ENCODE measurements at regions not wholly inside any gene's neighbourhood (a gene's known extent, or its start where the extent isn't known, plus 50 kb on each side); places are given as distances from the start of the nearest gene placed in this dataset.

DNA sequence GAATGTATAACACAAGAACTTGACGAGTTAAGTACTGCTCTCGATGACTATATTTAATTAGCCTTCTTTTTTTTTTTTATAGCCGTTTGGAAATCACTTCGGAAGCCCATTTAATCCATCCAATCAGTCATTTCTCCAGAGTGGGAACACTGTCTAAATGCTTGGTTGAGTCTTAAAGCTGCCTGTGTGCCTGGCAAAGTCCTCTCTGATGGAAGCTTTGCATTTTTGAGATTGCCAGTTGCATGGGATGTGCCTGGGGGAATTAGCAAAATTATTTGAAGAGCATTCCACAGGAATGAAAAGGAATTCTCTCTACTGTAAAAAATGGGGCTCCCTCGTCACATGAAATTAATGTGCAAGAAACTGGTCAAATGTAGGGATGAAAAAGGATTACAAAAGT is 398.8 kb upstream of the RPS6KA3 start:
- TF ChIP-seq, protein P1, sequence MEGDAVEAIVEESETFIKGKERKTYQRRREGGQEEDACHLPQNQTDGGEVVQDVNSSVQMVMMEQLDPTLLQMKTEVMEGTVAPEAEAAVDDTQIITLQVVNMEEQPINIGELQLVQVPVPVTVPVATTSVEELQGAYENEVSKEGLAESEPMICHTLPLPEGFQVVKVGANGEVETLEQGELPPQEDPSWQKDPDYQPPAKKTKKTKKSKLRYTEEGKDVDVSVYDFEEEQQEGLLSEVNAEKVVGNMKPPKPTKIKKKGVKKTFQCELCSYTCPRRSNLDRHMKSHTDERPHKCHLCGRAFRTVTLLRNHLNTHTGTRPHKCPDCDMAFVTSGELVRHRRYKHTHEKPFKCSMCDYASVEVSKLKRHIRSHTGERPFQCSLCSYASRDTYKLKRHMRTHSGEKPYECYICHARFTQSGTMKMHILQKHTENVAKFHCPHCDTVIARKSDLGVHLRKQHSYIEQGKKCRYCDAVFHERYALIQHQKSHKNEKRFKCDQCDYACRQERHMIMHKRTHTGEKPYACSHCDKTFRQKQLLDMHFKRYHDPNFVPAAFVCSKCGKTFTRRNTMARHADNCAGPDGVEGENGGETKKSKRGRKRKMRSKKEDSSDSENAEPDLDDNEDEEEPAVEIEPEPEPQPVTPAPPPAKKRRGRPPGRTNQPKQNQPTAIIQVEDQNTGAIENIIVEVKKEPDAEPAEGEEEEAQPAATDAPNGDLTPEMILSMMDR (IDR thresholded peaks at IDR 0.05; ENCODE audit: insufficient read depth in 1 of 2, low read depth in 1 of 2, low read length in 1 of 2, severe bottlenecking in 1 of 2, unreplicated experiment in 1 of 2) = no peak
- Histone ChIP-seq H3K4me3 (ENCODE audit: low read depth, low read length) (no peak overlapping the region), H3K36me3 (ENCODE audit: control insufficient read depth, insufficient read depth, low read length) (no peaks in the 10 kb centered on the region), H3K9me3 (no peaks in the 10 kb centered on the region), H3K27me3 (replicated peaks; ENCODE audit: control insufficient read depth, insufficient read depth, low read length) (no peaks in the 10 kb centered on the region), H3K4me1 (no peaks in the 10 kb centered on the region)
- BruUV-seq (replicated peaks) = no TSS peak
- ChIA-PET POLR2A (no interaction called here), CTCF (no interaction called here)
- DNase-seq = no peak
- H3K9me3 Mint-ChIP-seq (ENCODE audit: unreplicated experiment) = no peaks in the 10 kb centered on the region
- H3K4me3 Mint-ChIP-seq (ENCODE audit: unreplicated experiment) = no peak overlapping the region
- no peaks in the 10 kb centered on the region for H3K4me1 Mint-ChIP-seq (ENCODE audit: low read depth, unreplicated experiment)
- no peak overlapping the region for H3K27ac Mint-ChIP-seq (ENCODE audit: unreplicated experiment)
- no peaks in the 10 kb centered on the region for H3K36me3 Mint-ChIP-seq (ENCODE audit: insufficient read depth, unreplicated experiment)
- intact Hi-C loops (cut with micrococcal nuclease; ENCODE audit: unreplicated experiment) = no loop called here
- no peaks in the 10 kb centered on the region for H3K27me3 Mint-ChIP-seq (ENCODE audit: insufficient read depth, unreplicated experiment)

DNA sequence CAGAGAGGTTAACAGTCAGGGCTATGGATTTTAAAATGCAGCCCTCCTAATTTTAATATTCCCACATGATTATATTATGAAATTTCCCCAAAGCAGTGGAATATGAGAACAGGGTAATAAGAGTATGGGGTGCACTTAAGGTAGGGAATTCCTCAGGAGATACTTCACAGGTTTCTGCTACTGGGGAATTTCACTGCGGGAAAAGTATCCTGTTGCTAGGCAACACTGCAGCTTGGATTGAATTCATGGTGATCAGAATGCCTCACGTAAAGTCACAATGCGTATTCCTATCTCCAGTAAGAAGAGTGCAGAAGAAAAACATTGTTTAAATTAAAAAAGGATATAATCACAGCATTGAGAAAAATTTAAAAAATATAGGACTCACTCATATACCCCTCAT is 398.1 kb upstream of the RPS6KA3 start:
- ChIA-PET POLR2A (interaction anchor here (0.5 kb wide), 1 partner anchor 1025 kb away, joined by 3 read pairs; no protein-coding TSS in a partner anchor), CTCF (no interaction called here)
- Mint-ChIP-seq H3K36me3 (ENCODE audit: insufficient read depth, unreplicated experiment) (no peaks in the 10 kb centered on the region), H3K27ac (ENCODE audit: unreplicated experiment) (no peak overlapping the region), H3K4me3 (ENCODE audit: unreplicated experiment) (no peak overlapping the region), H3K4me1 (ENCODE audit: low read depth, unreplicated experiment) (no peaks in the 10 kb centered on the region), H3K27me3 (ENCODE audit: insufficient read depth, unreplicated experiment) (no peaks in the 10 kb centered on the region), H3K9me3 (ENCODE audit: unreplicated experiment) (no peaks in the 10 kb centered on the region)
- no peaks in the 10 kb centered on the region for H3K4me1 ChIP-seq
- H3K4me3 ChIP-seq (ENCODE audit: low read depth, low read length) = no peak overlapping the region
- H3K27me3 ChIP-seq (replicated peaks; ENCODE audit: control insufficient read depth, insufficient read depth, low read length) = no peaks in the 10 kb centered on the region
- no peak for DNase-seq
- TF ChIP-seq, protein P1 (IDR thresholded peaks at IDR 0.05; ENCODE audit: insufficient read depth in 1 of 2, low read depth in 1 of 2, low read length in 1 of 2, severe bottlenecking in 1 of 2, unreplicated experiment in 1 of 2) = no peak
- no peaks in the 10 kb centered on the region for H3K36me3 ChIP-seq (ENCODE audit: control insufficient read depth, insufficient read depth, low read length)
- H3K9me3 ChIP-seq = no peaks in the 10 kb centered on the region
- no TSS peak for BruUV-seq (replicated peaks)
- intact Hi-C loops (cut with micrococcal nuclease; ENCODE audit: unreplicated experiment) = no loop called here

DNA sequence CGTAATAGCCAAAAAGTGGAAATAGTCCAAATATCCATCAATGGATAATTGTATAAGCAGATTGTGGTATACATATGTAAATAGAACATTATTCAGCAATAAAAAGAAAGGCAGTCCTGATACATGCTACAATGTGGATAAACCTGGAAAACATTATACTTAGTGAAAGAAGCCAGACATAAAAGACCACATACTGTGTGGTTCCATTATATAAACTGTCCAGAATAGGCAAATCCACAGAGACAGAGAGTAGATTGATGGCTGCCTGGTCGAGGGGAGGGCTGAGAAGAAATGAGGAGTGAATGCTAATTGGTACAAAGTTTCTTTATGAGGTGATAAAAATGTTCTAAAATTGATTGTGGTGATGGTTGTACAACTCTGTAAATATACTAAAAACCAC is 397.4 kb upstream of the RPS6KA3 start:
- H3K4me3 Mint-ChIP-seq (ENCODE audit: unreplicated experiment) = no peak overlapping the region
- no TSS peak for BruUV-seq (replicated peaks)
- Histone ChIP-seq H3K9me3 (no peaks in the 10 kb centered on the region), H3K4me3 (ENCODE audit: low read depth, low read length) (no peak overlapping the region), H3K4me1 (no peaks in the 10 kb centered on the region), H3K36me3 (ENCODE audit: control insufficient read depth, insufficient read depth, low read length) (no peaks in the 10 kb centered on the region), H3K27me3 (replicated peaks; ENCODE audit: control insufficient read depth, insufficient read depth, low read length) (no peaks in the 10 kb centered on the region)
- ChIA-PET CTCF (no interaction called here), POLR2A (interaction anchor here (0.5 kb wide), 1 partner anchor 1026 kb away, joined by 3 read pairs; no protein-coding TSS in a partner anchor)
- intact Hi-C loops (cut with micrococcal nuclease; ENCODE audit: unreplicated experiment) = no loop called here
- no peaks in the 10 kb centered on the region for H3K27me3 Mint-ChIP-seq (ENCODE audit: insufficient read depth, unreplicated experiment)
- no peaks in the 10 kb centered on the region for H3K9me3 Mint-ChIP-seq (ENCODE audit: unreplicated experiment)
- no peaks in the 10 kb centered on the region for H3K4me1 Mint-ChIP-seq (ENCODE audit: low read depth, unreplicated experiment)
- H3K27ac Mint-ChIP-seq (ENCODE audit: unreplicated experiment) = no peak overlapping the region
- no peak for DNase-seq
- TF ChIP-seq, protein P1 (IDR thresholded peaks at IDR 0.05; ENCODE audit: insufficient read depth in 1 of 2, low read depth in 1 of 2, low read length in 1 of 2, severe bottlenecking in 1 of 2, unreplicated experiment in 1 of 2) = no peak
- no peaks in the 10 kb centered on the region for H3K36me3 Mint-ChIP-seq (ENCODE audit: insufficient read depth, unreplicated experiment)
